GM18909 (cell line): ENCODE measurements at regions not wholly inside any gene's neighbourhood (a gene's known extent, or its start where the extent isn't known, plus 50 kb on each side); places are given as distances from the start of the nearest gene placed in this dataset.
"Not testable (repeated sequence)": the region's sequence is repeated elsewhere in the genome, so short reads cannot be mapped to it uniquely, and the experiment has no call there.

Experiments
- ATAC-seq: cut with Tn5 transposase; IDR thresholded peaks from one replicate; pipeline ENCODE4 v1.9.1; 2021; ENCODE audit warnings: mild to moderate bottlenecking; ENCODE audit not compliant: unreplicated experiment, poor library complexity

DNA sequence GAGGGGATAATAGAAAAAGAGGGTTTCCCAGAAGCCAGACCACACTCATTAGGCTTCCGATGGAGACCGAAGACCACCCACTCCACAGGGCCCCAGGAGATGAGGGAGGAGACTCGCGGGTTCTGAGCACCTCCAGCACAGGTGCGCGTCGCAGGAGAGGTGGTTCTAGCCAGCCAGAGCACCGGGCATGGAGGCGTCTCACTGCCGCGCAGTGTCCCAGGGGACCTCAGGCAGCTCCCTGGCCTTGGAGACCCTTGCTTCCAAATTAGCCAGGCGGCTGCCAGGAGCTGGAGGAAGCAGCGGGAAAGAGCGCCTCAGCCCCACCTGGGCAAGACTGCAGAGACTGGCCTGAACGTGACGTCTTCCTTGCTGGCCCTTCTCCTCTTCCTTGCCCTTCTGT, 115.4 kb upstream of the FBXL7 start:
- no peak for ATAC-seq

DNA sequence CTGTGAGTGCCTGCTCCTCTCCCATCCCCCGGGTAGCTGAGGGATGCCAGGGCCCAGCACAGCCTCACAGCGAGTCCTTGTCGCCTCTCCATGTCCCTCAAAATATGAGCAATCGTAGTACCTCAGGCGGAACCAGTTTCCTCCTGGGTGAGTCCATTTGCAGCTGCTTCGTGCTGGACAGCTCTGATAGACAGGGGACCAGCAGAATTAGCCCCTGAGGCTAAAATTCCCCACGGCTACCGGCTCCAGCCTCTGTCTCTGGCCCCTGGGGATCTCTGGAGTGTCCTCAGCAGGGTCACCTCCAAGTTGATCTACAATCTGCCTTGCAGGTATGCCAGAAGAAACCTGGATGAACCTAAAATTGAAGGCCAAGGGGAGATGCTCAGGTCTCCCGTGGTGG, 115.8 kb upstream of the FBXL7 start:
- ATAC-seq, result no peak

GRCh38 chr5:15383469-15383868, 116.5 kb upstream of the FBXL7 start:
- ATAC-seq, result no peak

DNA sequence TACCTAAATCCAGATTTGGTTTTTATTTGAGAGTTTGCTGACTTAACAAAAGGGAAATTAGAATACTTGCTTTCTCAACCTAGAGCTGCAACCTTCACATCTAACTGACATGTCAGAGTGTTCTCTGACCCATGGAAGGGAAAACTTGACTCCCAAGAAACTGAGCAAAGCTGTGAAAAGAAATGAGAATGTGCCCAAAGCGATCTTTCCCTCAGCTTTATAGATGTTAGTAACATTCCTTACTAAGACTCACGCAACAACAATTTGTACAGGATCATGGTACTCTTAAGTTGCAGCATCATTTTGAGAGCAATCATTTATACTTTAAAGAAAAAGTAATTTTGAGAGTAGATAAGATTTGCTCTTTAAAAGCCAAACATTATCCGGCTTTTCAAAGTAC, 117.0 kb upstream of the FBXL7 start:
- no peak for ATAC-seq

DNA sequence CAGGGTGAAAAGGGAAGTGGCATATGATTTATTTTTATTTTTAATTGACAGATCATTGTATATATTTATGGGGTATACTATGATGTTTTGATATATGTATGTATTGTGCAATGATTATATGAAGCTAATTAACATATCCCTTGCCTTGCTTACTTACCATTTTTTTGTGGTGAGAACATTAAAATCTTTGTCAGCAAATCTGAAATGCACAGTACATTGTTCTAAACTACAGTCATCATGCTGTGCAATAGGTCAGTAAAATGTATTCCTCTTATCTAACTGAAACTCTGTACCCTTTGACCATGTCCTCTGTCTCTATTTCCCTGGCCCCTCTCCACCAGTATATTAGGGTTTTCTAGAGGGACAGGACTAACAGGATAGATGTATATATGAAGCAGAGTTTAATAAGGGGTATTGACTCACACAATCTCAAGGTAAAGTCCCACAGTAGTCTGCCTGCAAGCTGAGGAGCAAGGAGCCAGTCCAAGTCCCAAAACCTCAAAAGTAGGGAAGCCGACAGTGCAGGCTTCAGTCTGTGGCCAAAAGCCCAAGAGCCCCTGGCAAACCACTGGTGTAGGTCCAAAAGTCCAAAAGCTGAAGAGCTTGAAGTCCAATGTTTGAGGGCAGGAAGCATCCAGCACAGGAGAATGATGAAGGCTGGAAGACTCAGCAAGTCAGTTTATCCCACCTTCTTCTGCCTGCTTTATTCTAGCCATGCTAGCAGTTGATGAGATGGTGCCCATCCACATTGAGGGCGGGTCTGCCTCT, 122.2 kb upstream of the FBXL7 start:
- no peak for ATAC-seq

GRCh38 chr5:15376803-15377202, 123.2 kb upstream of the FBXL7 start:
- no peak for ATAC-seq

DNA sequence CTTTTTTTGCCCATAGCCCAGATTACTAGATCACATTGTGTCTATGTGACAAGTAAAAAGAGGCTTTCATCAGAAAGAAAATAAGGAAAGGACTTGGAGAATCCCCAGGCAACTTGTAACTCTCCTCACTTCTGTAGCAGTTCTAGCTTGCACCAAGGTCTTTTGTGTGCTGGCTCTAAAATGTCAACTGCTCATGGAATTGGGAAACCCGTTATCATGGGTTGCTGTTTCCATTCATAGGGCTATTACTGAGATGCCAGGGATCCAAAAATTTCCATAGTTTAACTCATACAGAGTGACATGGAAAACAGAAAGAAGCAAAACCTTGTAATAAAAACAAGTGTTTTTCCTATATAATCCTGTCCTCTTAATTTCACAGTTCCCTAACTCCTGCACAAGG, 123.9 kb upstream of the FBXL7 start:
- no peak for ATAC-seq

DNA sequence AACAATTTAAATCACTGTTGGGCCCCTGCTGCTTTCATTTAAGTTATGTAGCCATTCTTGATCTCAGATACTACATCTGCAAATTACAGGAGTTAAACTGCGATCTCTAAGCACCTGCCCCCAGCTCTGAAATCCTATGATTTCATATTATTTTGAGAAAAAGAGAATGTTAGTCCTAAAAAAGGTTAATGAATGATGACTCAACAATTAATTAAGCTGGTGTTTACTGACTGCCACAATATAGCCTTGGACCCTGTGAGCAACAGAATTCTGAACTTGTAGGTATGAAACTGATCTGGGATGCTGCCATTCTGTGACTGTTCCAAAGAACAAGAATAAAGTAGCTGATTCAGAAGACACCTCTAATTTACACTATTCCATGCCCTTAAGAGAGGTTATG, 124.4 kb upstream of the FBXL7 start:
- ATAC-seq, result no peak

DNA sequence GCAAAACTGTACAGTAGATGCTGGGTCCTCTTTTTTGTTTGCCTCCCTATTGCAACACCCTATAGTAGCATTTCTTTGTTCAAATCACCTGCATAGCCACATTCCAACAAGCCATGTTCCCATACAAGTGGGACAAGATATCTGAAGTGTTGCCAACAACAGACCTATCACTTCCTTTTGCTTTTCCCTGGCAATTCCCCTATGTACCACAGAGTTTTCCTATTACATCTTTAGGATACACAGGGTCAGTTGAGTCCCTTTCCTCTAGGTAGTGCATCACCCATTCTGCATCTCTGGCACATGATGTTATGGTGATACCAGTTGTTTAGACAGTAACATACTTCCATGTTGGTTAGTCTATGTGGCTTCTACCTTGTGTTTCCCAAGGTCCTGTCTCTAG, 125.1 kb upstream of the FBXL7 start:
- ATAC-seq, result no peak

DNA sequence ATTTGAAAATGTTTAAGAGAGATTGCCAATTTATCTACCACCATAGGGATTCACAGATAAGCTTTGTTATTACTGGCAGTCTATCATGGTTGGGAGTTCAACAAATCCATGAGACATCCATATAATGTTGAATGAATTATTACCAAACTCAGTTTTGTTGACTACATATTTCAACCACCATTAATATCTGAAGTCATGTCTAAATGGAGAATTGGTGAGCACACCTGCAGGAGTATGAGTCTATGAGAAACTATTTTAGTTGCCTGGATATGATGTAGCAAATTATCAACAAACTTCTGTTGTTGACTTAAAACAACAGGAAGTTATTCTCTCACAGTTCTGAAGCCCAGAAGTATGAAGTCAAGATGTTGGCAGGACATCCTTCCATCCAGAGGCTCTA, 126.8 kb upstream of the FBXL7 start:
- ATAC-seq, result no peak

GRCh38 chr5:15371184-15371583, 128.8 kb upstream of the FBXL7 start:
- ATAC-seq, result no peak

DNA sequence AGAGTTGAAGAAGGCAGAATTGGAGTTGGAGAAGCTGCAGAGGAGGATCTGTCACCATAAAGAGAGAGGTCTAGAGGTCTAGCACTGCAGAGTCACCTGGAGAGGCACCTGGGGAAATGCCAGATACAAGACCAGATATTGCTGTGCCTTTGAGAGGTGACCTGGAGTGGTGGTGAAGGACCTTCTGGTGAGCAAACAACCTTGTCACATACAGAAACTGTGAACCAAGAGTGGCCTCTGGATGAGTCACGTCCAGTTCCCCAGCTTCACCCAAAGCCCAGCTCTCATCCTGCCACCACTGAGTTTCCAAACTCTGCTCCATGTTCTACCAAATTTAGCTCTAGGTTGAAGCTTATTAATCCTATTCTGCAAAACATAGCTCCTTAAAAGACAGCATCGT, 131.1 kb upstream of the FBXL7 start:
- no peak for ATAC-seq

DNA sequence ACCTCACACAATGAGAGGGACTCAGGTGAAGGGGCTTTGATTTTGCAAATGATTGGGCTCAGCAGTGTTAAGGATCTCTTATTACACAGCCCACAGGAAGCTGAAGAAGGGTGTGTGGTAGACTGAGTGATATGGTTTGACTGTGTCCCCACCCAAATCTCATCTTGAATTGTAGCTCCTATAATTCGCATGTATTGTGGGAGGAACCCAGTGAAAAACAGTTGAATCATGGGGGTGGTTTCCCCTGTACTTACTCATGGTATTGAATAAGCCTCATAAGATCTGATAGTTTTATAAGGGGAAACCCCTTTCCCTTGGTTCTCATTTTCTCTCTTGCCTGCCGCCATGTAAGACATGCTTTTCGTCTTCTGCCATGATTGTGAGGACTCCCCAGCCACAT, 132.5 kb upstream of the FBXL7 start:
- ATAC-seq, result no peak

GRCh38 chr5:15366676-15367391, 133.1 kb upstream of the FBXL7 start:
- ATAC-seq, result no peak

- no peak for ATAC-seq
These were observed 134.9 kb upstream of the FBXL7 start for GRCh38 chr5:15365070-15365469.

DNA sequence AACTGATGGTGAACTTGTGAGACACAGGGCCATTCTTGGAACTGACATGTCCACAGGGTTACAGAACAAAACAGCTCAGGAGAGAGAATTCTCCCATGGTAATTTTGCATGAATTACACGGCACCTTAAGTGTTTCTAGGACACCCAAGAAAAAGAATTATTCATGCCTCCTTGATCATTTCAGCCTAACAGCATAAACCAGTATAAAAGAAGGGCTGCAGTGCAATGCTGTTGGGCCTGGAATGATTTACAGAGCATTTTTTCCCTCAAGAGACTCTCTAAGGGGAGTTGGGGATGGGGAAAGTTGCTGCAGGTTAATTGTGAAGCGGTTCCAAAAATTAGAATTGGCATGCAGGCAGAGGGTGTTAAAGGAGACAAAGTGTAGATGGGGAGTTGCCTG, 136.4 kb upstream of the FBXL7 start:
- ATAC-seq, result no peak

DNA sequence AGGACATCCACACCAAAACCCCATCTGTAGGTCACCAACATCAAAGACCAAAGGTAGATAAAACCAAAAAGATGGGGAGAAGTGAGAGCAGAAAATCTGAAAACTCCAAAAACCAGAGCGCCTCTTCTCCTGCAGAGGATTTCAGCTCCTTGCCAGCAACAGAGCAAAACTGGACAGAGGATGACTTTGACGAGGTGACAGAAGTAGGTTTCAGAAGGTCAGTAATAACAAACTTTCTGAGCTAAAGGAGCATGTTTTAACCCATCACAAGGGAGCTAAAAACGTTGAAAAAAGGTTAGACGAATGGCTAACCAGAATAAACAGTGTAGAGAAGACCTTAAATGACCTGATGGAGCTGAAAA, 142.9 kb upstream of the FBXL7 start:
- not testable (repeated sequence) for ATAC-seq

GRCh38 chr5:15356308-15357091, 143.5 kb upstream of the FBXL7 start:
- ATAC-seq, result not testable (repeated sequence)

DNA sequence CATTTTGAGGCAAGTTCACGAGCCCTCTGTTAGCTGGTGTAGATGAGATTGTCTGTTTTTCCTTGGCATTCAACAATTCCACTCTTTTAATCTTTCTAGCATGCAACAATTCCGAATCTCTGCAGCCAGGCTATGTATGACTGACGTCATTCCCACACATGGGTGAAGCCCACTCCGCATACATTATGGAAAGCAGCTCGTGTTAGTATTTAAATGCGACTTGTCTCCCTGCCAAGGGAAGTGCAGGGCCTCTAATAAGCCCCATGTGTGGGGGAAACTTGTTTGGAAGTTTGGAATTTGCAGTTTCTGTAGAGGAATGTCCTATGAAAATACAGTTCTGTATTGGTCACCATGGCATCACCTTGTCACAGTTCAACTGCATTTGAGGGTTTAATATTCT, 146.0 kb upstream of the FBXL7 start:
- no peak for ATAC-seq

DNA sequence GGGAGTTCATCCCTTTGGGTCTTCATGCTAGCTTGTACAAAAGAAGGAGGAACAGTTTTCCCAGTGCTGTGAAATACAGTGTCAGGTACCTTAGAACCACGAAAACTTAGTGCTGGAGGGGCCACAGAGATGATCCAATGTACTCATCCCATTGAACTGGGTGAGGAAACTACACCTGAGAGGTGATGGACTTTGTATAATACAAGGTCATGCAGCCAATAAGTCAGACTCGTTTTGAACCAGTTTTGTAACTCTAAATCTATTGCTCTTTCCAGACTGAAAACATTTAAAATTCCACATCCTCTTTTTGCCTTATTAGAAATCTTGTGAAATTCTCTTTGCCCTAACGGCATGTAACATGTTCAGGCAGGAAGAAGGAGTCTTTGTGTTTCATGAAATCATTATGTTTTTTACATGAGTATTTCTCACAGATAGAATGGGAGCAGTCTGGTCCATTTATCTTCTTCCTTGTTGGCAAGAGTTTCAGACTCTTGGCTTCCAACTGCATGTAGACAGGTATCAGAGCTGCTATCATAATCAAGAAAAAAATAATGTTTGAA, 146.8 kb upstream of the FBXL7 start:
- ATAC-seq, result no peak

DNA sequence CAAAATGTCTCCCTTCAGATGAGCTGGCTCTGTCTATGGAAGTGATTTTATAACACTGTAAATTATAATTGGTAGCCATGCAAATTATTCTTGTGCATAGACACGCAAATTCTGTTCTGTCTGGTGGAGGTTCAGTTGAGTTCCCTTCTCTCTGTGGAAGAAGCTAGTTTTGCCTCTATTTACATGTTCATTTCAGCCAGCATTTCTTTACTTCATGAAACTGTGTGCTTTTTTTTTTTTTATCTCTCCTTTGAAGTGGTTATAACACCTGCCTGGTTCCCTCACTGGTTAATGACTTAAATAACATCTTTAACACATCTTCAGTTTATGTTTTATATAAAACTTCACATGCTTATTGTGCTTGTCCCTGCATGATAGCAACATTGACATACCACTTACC, 149.4 kb upstream of the FBXL7 start:
- no peak for ATAC-seq
